Endothelial cell of umbilical vein (primary cell): ENCODE measurements at regions not wholly inside any gene's neighbourhood (a gene's known extent, or its start where the extent isn't known, plus 50 kb on each side); places are given as distances from the start of the nearest gene placed in this dataset.

ENCODE experiments used
- BruUV-seq: library from RNA; stranded (reverse); fragments of 400-500 nt; replicated peaks from 2 replicates; lab custom pipeline; 2021; lab: Mats Ljungman, UMichigan
- CTCF ChIA-PET: fragments of 300-600, 350-600 bp; sonication (Branson Sonifier 250); formaldehyde crosslinking; loops from one replicate; lab custom pipeline; 2021; ENCODE audit warnings: antibody characterized with exemption, inconsistent platforms; lab: Charles Lee
- POLR2A ChIA-PET: fragments of 300-600, 350-600 bp; sonication (Branson Sonifier 250); formaldehyde crosslinking; loops from one replicate; lab custom pipeline; 2021; ENCODE audit warnings: antibody characterized with exemption, inconsistent platforms; lab: Charles Lee
- DNase-seq: peaks from one replicate; pipeline ENCODE4 v3.0.0-alpha.2; 2011; ENCODE audit warnings: low read depth, low spot score
- FAIRE-seq: peaks from 2 replicates; lab custom pipeline; 2011; peaks lifted over from hg19 to GRCh38; lab: Jason Lieb, UNC
- H2AFZ ChIP-seq: 2 replicates; pipeline ENCODE4 v1.6.0; 2012; ENCODE audit warnings: low read depth, low read length, control low read depth, inconsistent platforms
- H3K27ac ChIP-seq: 2 replicates; pipeline ENCODE4 v1.5.1; 2011; ENCODE audit warnings: low read depth, mild to moderate bottlenecking, control low read depth, low read length, moderate library complexity; ENCODE audit not compliant: insufficient read depth
- H3K27me3 ChIP-seq, 2 experiments: 2 replicates each; pipeline versions ENCODE4 v1.6.0 to v1.6.1; 2011; ENCODE audit warnings: low read length in 2 of 2, mixed read lengths in 1 of 2; ENCODE audit not compliant: control insufficient read depth in 2 of 2, insufficient read depth in 2 of 2
- H3K36me3 ChIP-seq, 2 experiments: 2 replicates in 1 of 2; 3 replicates in 1 of 2; pipeline ENCODE4 v1.5.1; 2011; ENCODE audit warnings: low read length in 2 of 2, mild to moderate bottlenecking in 1 of 2, moderate library complexity in 1 of 2; ENCODE audit not compliant: control insufficient read depth in 2 of 2, insufficient read depth in 2 of 2; ENCODE audit errors: extremely low read depth in 1 of 2
- H3K4me1 ChIP-seq: 3 replicates; pipeline ENCODE4 v1.5.1; 2011; ENCODE audit warnings: mild to moderate bottlenecking, low read length; ENCODE audit not compliant: control insufficient read depth, insufficient read depth; ENCODE audit errors: extremely low read depth
- H3K4me2 ChIP-seq: 2 replicates; pipeline ENCODE4 v1.6.1; 2011; ENCODE audit warnings: low read length, control low read depth, mixed read lengths; ENCODE audit not compliant: insufficient read depth
- H3K4me3 ChIP-seq, 3 experiments: fragments of 200-600 bp in 1 of 3; sonication (generic), shearing (Covaris generic) in 1 of 3; replicated peaks in 1 of 3; 2 replicates each; pipeline ENCODE4 v1.5.1; 2011 to 2016; ENCODE audit warnings: control low read depth in 3 of 3, low read length in 3 of 3, mild to moderate bottlenecking in 2 of 3, inconsistent platforms in 1 of 3, low read depth in 1 of 3, moderate library complexity in 1 of 3; ENCODE audit not compliant: insufficient read depth in 1 of 3
- H3K79me2 ChIP-seq: 2 replicates; pipeline ENCODE4 v1.6.0; 2012; ENCODE audit warnings: low read length, inconsistent platforms; ENCODE audit not compliant: control insufficient read depth, insufficient read depth
- H3K9ac ChIP-seq: replicated peaks from 2 replicates; pipeline ENCODE3; 2011; ENCODE audit warnings: low read length, control low read depth; ENCODE audit not compliant: insufficient read depth; ENCODE audit errors: extremely low read depth
- H3K9me1 ChIP-seq: replicated peaks from 3 replicates; pipeline ENCODE4 v1.6.0; 2011; ENCODE audit warnings: mild to moderate bottlenecking, low read length; ENCODE audit not compliant: control insufficient read depth, insufficient read depth; ENCODE audit errors: extremely low read depth
- H3K9me3 ChIP-seq: replicated peaks from 2 replicates; pipeline ENCODE4 v1.5.1; 2012; ENCODE audit warnings: low read length, inconsistent platforms; ENCODE audit not compliant: control insufficient read depth, insufficient read depth
- H4K20me1 ChIP-seq: replicated peaks from 2 replicates; pipeline ENCODE3; 2011; ENCODE audit warnings: mild to moderate bottlenecking, low read length; ENCODE audit not compliant: control insufficient read depth, insufficient read depth; ENCODE audit errors: extremely low read depth
- CTCF ChIP-seq, 2 donors: IDR thresholded peaks; 1 replicate in 1 of 2; 2 replicates in 1 of 2; pipeline ENCODE4 v1.5.1; 2011; ENCODE audit warnings: low read length in 2 of 2, mild to moderate bottlenecking in 2 of 2, moderate library complexity in 2 of 2, control low read depth in 1 of 2, inconsistent platforms in 1 of 2, low read depth in 1 of 2; ENCODE audit not compliant: insufficient read depth in 1 of 2; ENCODE audit errors: extremely low read depth in 1 of 2
- EZH2 ChIP-seq: IDR thresholded peaks from 2 replicates; pipeline ENCODE4 v1.6.1; 2012; ENCODE audit warnings: borderline replicate concordance, low read depth, mild to moderate bottlenecking, moderate library complexity, low read length, inconsistent platforms; ENCODE audit not compliant: severe bottlenecking
- FOS ChIP-seq: IDR thresholded peaks from 2 replicates; pipeline ENCODE4 v1.6.1; 2011; ENCODE audit warnings: mild to moderate bottlenecking, low read length, moderate library complexity, borderline replicate concordance; ENCODE audit not compliant: insufficient read depth
- GATA2 ChIP-seq: IDR thresholded peaks from 2 replicates; pipeline ENCODE4 v1.7.0; 2011; ENCODE audit warnings: low read depth, mild to moderate bottlenecking, moderate library complexity, mixed read lengths, low read length; ENCODE audit not compliant: insufficient read length, insufficient read depth
- JUN ChIP-seq: IDR thresholded peaks from 2 replicates; pipeline ENCODE4 v1.6.1; 2011; ENCODE audit warnings: borderline replicate concordance, low read depth; ENCODE audit not compliant: insufficient read length, insufficient read depth
- MAX ChIP-seq: IDR thresholded peaks from 2 replicates; pipeline ENCODE4 v1.6.1; 2011; ENCODE audit not compliant: insufficient read depth, insufficient read length
- MYC ChIP-seq: IDR thresholded peaks from one replicate; pipeline ENCODE4 v1.6.1; 2011; ENCODE audit warnings: mild to moderate bottlenecking, low read depth, low read length
- POLR2A ChIP-seq: IDR thresholded peaks from 2 replicates; pipeline ENCODE4 v1.6.1; 2012; ENCODE audit warnings: low read depth, mild to moderate bottlenecking, control low read depth, low read length
- POLR2AphosphoS5 ChIP-seq: IDR thresholded peaks from 2 replicates; pipeline ENCODE4 v1.6.1; 2012; ENCODE audit warnings: low read depth, mild to moderate bottlenecking, control low read depth, low read length, moderate library complexity; ENCODE audit not compliant: insufficient read depth
- dilution Hi-C: fragments of 300-500 bp; cut with MboI; formaldehyde crosslinking; loops from one replicate; pipeline ENCODE4 v1.15.0; 2019; ENCODE audit warnings: low sequenced_read_pairs; ENCODE audit not compliant: extremely low pct_ligation_motif_present
- intact Hi-C: fragments of 100-400 bp; cut with micrococcal nuclease; formaldehyde crosslinking; loops from one replicate; pipeline ENCODE4 v1.10.0; 2022

DNA sequence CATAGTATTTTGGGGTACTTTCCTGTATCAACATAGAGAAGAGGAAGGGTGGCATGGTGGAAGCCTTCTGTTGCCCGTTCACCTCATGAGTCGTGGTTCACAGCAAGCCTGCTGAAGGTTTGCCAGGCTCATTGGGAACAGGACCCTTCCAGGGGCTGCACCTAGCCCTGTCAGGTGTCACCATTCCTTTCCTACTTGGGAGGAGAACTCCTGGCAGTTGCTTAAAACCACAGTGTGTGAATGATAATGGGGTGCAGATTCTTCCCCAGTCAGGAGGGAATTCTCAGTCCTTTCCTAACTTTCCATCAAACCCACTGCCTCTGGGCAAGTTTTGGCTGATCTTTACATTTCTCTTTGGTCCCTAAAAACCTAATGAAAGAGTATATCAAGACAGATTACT, 99.4 kb upstream of the CTNND2 start:
- Histone ChIP-seq H3K27me3 (no peaks in the 10 kb centered on the region), H3K4me3 (no peak overlapping the region), H3K79me2 (no peaks in the 10 kb centered on the region), H3K4me2 (no peak overlapping the region), H3K9ac (no peak overlapping the region), H3K4me1 (no peaks in the 10 kb centered on the region), H3K27ac (no peak overlapping the region), H2AFZ (no peak overlapping the region), H3K9me3 (no peaks in the 10 kb centered on the region), H4K20me1 (no peaks in the 10 kb centered on the region), H3K9me1 (no peaks in the 10 kb centered on the region), H3K36me3 (no peaks in the 10 kb centered on the region)
- DNase-seq (no peak), FAIRE-seq (no peak)
- TF ChIP-seq POLR2A (no peak), GATA2 (no peak), FOS (no peak)
- BruUV-seq: no TSS peak
- ChIA-PET CTCF (no interaction called here), POLR2A (no interaction called here)
- intact Hi-C loops: no loop called here
- dilution Hi-C loops: no loop called here

- Histone ChIP-seq H3K79me2 (no peaks in the 10 kb centered on the region), H3K9me1 (no peaks in the 10 kb centered on the region), H3K36me3 (no peaks in the 10 kb centered on the region), H3K9me3 (peaks cover 3% of the 10 kb centered on the region), H3K4me1 (no peaks in the 10 kb centered on the region), H3K9ac (no peak overlapping the region), H3K4me2 (no peak overlapping the region), H4K20me1 (no peaks in the 10 kb centered on the region), H2AFZ (no peak overlapping the region), H3K4me3 (no peak overlapping the region), H3K27me3 (no peaks in the 10 kb centered on the region), H3K27ac (no peak overlapping the region)
- FAIRE-seq (no peak), DNase-seq (no peak)
- POLR2A ChIA-PET: no interaction called here
- CTCF ChIA-PET: no interaction called here
- no TSS peak for BruUV-seq
- TF ChIP-seq POLR2AphosphoS5 (no peak), MYC (no peak), JUN (no peak), MAX (no peak), CTCF (IDR thresholded peaks at IDR 0.05; ENCODE audit: extremely low read depth in 1 of 2, insufficient read depth in 1 of 2, low read depth in 1 of 2, low read length in 2 of 2) (no peak), FOS (no peak), GATA2 (no peak), EZH2 (no peak), POLR2A (no peak)
- dilution Hi-C loops (no loop called here), intact Hi-C loops (no loop called here)
These were observed 94.2 kb upstream of the CTNND2 start for GRCh38 chr5:11998397-11998796.
